ENCODE measurements at regions not wholly inside any gene's neighbourhood (a gene's known extent, or its start where the extent isn't known, plus 50 kb on each side); places are given as distances from the start of the nearest gene placed in this dataset.

DNA sequence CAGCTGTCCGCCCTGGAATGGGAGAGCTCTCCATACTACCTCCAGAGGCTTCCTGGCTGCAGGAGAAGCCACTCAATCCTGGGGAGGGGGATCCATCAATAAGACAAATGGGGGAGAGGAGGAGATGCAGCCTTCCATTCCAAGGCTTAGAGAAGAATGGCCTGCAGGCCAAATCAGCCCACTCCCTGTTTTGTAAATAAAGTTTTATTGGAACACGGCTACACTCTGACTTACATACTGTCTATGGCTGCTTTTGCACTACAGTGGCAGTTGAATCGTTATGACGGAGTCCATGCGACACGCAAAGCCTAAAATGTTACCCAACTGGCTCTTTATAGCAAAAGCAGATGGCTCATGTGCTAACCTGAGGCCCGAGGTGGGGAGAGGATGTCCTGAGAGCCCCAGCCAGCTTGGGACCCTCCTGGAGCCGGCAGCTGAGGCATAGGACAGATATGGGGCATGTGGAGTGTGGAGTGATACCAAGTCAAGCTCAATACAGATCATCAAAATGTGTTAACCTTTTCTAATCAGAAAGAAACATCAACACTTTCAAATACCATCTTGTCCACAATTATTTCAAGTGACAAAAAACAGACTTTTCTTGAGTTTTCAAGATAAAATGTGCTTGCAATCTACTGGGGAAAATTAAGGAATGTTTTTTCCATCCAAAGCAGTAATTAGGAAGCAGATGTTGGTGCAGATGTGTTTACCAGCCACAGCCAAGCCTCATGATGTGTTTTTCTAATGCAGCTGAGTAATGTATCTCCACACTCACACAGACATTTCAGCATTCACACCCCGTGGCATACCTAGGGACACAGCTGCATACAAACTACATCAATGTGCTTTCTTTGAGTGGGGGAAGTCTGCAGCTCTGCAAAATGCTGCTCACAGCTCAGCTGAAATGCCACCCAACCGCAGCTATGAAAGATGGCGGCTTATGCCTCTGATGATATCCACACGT lies 181.6 kb downstream of the SHANK2 start (continued):
- TF ChIP-seq, protein P1, sequence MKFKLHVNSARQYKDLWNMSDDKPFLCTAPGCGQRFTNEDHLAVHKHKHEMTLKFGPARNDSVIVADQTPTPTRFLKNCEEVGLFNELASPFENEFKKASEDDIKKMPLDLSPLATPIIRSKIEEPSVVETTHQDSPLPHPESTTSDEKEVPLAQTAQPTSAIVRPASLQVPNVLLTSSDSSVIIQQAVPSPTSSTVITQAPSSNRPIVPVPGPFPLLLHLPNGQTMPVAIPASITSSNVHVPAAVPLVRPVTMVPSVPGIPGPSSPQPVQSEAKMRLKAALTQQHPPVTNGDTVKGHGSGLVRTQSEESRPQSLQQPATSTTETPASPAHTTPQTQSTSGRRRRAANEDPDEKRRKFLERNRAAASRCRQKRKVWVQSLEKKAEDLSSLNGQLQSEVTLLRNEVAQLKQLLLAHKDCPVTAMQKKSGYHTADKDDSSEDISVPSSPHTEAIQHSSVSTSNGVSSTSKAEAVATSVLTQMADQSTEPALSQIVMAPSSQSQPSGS (IDR thresholded peaks at IDR 0.05; ENCODE audit: low read length): no peak
- TF ChIP-seq JUND (IDR thresholded peaks at IDR 0.05; ENCODE audit: low read length) (no peak), FOSL1 (IDR thresholded peaks at IDR 0.05; ENCODE audit: insufficient read depth, low read depth, low read length) (no peak), POU5F1 (IDR thresholded peaks at IDR 0.05; ENCODE audit: low read depth, low read length) (no peak), SP2 (IDR thresholded peaks at IDR 0.05; ENCODE audit: low read length) (no peak), HDAC2 (IDR thresholded peaks at IDR 0.05; ENCODE audit: borderline replicate concordance in 1 of 2, low read depth in 2 of 2, low read length in 2 of 2) (no peak)

Measured in H1 (cell line).